ENCODE measurements at regions not wholly inside any gene's neighbourhood (a gene's known extent, or its start where the extent isn't known, plus 50 kb on each side); places are given as distances from the start of the nearest gene placed in this dataset.

DNA sequence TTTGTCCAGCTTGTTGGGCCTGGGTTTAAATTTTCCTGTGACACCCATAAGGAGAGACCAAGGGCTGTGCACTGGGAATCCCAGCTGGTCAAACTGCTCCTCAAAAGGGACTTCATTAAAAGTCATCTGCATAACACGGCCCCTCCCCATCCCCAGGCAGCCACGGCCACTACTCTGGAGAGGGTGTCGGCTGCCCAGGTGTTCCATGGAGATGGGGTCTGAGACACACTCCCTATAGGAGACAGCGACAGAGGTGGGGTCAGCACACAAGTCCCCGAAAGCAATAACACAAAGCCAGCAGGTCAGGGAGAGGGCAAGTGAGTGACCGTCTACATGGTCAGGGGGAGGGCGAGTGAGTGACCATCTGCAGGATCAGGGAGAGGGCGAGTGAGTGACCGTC lies 75.6 kb upstream of the BCL11B start (continued):
- TF ChIP-seq CHD7 (IDR thresholded peaks at IDR 0.05; ENCODE audit: insufficient replicate concordance, low read length): no peak
- TF ChIP-seq CBX5 (IDR thresholded peaks at IDR 0.05; ENCODE audit: low read depth, low read length): no peak
- no peak for TF ChIP-seq GABPA (IDR thresholded peaks at IDR 0.05; ENCODE audit: borderline replicate concordance, insufficient read depth, low read length)
- no peak for TF ChIP-seq E2F6 (IDR thresholded peaks at IDR 0.05)
- no peak for TF ChIP-seq SIRT6 (IDR thresholded peaks at IDR 0.05; ENCODE audit: low read length)
- TF ChIP-seq RBBP5 (IDR thresholded peaks at IDR 0.05; ENCODE audit: borderline replicate concordance, low read depth, low read length): no peak
- TF ChIP-seq KDM5A (IDR thresholded peaks at IDR 0.05; ENCODE audit: low read length): no peak
- TF ChIP-seq CTBP2 (IDR thresholded peaks at IDR 0.05; ENCODE audit: borderline replicate concordance, insufficient read depth, insufficient read length, low read length): no peak
- no peak for TF ChIP-seq RFX5 (IDR thresholded peaks at IDR 0.05; ENCODE audit: borderline replicate concordance, low read depth, low read length)
- TF ChIP-seq, protein P1, sequence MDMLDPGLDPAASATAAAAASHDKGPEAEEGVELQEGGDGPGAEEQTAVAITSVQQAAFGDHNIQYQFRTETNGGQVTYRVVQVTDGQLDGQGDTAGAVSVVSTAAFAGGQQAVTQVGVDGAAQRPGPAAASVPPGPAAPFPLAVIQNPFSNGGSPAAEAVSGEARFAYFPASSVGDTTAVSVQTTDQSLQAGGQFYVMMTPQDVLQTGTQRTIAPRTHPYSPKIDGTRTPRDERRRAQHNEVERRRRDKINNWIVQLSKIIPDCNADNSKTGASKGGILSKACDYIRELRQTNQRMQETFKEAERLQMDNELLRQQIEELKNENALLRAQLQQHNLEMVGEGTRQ (IDR thresholded peaks at IDR 0.05; ENCODE audit: low read length): no peak
